DND-41 (cell line): ENCODE measurements at regions not wholly inside any gene's neighbourhood (a gene's known extent, or its start where the extent isn't known, plus 50 kb on each side); places are given as distances from the start of the nearest gene placed in this dataset.

Experiments used
- EZH2 ChIP-seq: IDR thresholded peaks from 3 replicates; pipeline ENCODE4 v1.6.1; 2012; ENCODE audit warnings: borderline replicate concordance, low read depth, mild to moderate bottlenecking, moderate library complexity, low read length, inconsistent platforms; ENCODE audit not compliant: severe bottlenecking
- TF ChIP-seq, protein P1 (sequence below): IDR thresholded peaks from 2 replicates; pipeline ENCODE4 v1.5.1; 2012; ENCODE audit warnings: borderline replicate concordance, low read length, moderate library complexity, mild to moderate bottlenecking; ENCODE audit not compliant: poor library complexity, severe bottlenecking; ENCODE audit errors: extremely low read depth

DNA sequence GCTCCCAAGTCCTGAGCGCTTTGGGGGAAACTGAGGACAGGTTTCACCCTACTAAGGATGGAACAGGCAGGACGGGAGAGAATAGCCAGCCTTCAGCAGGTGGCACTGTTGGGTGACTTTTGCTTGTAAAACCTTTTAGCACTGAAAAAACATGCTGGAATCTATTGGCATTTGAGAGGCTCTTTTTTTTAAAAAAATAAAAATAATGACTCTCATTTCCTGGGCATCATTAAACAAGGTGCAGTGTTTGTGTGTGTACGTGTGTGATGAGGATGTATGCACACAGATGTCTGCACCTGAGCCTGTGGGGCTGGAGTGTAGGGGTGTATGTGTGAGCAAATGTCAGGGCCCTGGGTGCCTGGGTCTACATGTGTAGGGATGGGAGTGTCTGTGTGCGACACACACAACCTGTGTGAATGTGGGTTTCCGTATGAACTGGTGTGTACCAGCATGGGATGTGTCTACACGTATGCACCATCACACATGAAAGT, 177.9 kb downstream of the RPS24 start:
- TF ChIP-seq, protein P1, sequence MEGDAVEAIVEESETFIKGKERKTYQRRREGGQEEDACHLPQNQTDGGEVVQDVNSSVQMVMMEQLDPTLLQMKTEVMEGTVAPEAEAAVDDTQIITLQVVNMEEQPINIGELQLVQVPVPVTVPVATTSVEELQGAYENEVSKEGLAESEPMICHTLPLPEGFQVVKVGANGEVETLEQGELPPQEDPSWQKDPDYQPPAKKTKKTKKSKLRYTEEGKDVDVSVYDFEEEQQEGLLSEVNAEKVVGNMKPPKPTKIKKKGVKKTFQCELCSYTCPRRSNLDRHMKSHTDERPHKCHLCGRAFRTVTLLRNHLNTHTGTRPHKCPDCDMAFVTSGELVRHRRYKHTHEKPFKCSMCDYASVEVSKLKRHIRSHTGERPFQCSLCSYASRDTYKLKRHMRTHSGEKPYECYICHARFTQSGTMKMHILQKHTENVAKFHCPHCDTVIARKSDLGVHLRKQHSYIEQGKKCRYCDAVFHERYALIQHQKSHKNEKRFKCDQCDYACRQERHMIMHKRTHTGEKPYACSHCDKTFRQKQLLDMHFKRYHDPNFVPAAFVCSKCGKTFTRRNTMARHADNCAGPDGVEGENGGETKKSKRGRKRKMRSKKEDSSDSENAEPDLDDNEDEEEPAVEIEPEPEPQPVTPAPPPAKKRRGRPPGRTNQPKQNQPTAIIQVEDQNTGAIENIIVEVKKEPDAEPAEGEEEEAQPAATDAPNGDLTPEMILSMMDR: peak; percentile 62
- TF ChIP-seq EZH2: no peak
